ENCODE measurements at regions not wholly inside any gene's neighbourhood (a gene's known extent, or its start where the extent isn't known, plus 50 kb on each side); places are given as distances from the start of the nearest gene placed in this dataset.

- TF ChIP-seq, protein P1, sequence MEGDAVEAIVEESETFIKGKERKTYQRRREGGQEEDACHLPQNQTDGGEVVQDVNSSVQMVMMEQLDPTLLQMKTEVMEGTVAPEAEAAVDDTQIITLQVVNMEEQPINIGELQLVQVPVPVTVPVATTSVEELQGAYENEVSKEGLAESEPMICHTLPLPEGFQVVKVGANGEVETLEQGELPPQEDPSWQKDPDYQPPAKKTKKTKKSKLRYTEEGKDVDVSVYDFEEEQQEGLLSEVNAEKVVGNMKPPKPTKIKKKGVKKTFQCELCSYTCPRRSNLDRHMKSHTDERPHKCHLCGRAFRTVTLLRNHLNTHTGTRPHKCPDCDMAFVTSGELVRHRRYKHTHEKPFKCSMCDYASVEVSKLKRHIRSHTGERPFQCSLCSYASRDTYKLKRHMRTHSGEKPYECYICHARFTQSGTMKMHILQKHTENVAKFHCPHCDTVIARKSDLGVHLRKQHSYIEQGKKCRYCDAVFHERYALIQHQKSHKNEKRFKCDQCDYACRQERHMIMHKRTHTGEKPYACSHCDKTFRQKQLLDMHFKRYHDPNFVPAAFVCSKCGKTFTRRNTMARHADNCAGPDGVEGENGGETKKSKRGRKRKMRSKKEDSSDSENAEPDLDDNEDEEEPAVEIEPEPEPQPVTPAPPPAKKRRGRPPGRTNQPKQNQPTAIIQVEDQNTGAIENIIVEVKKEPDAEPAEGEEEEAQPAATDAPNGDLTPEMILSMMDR (IDR thresholded peaks at IDR 0.05) = no peak
- TF ChIP-seq POLR2A (IDR thresholded peaks at IDR 0.05; ENCODE audit: low read depth) (no peak), POLR2AphosphoS5 (IDR thresholded peaks at IDR 0.05) (no peak)
Measured at GRCh38 chr1:244349103-244349531, 102.6 kb downstream of the ADSS2 start.

All from esophagus muscularis mucosa (tissue), 3 donors.